DMS 273 treated with DMSO at 0.1 percent for 48 hours (cell line): ENCODE measurements at regions not wholly inside any gene's neighbourhood (a gene's known extent, or its start where the extent isn't known, plus 50 kb on each side); places are given as distances from the start of the nearest gene placed in this dataset.
"Not testable (repeated sequence)": the region's sequence is repeated elsewhere in the genome, so short reads cannot be mapped to it uniquely, and the experiment has no call there.

Experiments used
- DNase-seq: peaks from one replicate; lab custom pipeline; 2025; lab: John Stamatoyannopoulos, UW

DNA sequence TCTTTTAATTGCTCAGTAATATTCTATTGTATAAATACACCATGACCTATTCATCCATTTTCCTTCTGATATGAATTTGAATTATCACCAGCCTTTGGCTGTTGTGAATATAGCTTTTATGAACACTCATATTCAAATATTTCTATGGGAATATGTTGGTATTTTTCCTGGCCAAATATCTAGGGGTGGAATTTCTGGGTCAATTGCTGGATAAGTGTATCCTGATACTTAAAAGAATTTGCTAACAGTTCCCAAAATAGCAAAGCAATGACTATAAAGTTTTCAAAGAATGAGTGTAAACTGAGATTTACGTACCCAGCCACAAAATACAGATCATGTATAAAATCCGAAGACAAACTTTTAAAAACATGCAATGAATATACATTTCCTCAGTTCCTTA lies 148.7 kb upstream of the CLEC14A start:
- DNase-seq: no peak

DNA sequence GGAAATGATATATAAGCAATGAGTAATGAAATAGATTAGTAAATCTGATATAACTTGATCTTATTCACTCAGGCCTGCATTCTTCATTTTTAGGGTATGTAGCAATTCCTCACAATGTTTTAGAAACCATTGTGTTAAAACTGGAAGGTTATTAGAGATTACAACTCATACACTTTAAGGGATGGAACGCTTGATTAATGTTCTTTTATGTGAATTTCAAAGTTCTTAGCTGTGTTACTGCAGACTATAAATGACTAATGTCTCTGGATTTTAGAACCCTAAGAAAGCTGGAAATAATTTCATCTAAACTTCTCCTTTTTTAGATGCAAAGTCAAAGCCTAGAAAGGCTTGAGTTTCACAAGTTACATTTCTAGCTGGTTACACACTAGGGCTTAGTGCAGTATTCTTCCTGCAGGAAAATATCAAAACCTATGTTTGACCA lies 148.2 kb upstream of the CLEC14A start:
- no peak for DNase-seq

DNA sequence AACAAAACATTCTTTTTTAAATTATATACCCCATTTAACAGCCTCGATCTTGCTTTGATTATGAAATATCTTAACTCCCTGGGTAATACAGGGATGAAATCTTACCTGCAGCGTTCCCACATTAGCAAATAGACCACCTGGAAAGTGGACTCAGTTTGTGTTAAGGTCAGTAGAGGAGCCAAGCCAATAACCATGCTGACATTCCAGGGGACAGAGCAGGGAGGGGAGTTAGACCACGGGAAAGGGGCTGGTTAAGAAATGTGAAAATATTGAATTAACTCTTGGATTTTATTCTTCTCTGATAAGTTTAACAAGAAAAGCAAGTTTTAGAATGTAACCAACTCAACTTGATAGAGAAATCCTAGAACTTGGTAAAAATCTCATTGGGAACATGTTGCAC lies 144.9 kb upstream of the CLEC14A start:
- DNase-seq: no peak

DNA sequence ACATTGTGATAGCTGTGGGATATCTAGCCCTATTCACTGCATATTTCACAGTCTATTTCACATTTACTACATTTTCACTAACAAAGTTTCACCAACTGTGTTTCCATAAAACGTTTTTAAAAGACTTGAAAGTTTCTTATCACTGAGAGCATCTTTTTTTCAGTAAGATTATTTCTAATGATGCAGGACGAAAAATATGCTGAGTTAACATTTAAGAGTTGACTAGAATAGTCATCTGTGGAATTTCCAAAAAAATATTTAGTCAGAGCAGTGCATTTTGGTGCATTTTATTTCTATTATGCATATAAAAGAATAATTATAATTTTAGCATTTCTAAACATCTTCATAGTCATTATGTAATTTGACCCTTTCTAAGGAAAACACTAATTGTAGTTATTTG lies 143.8 kb upstream of the CLEC14A start:
- no peak for DNase-seq

DNA sequence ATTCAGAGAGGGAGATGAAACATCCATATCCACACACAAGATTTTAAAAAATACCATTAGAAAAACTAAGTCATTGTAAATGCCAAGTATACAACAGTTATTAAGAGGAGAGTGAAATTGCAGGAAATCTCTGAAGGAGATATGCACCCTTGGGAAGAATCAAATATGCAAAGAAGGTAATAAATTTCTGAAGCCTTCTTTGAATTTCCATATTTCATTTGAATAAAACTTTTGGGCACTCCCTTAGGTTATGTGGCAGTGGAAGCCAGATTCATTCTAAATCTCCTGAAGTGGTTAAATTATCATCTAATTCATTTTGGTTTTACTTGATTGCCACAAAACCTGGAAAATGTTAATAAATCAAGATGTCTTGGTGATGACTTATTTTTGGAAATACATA lies 138.9 kb upstream of the CLEC14A start:
- no peak for DNase-seq

DNA sequence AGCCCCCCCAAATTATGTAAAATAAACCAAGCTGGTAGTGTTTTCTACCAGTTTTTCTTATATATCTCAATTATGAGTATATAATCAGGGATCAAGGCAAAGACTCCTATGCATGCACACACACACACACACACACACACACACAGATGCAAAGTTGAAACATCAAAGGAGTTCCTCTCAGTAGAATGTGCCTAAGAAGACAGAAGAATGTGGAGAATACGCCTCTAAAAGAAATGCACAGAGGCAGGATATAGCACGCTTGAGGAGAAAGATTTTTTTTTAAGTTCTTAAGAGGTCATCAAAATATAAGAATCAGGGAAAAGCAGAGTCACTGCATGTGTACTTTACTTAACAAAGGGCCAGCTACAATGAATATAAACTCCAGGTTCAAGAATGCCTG lies 138.2 kb upstream of the CLEC14A start:
- no peak for DNase-seq

DNA sequence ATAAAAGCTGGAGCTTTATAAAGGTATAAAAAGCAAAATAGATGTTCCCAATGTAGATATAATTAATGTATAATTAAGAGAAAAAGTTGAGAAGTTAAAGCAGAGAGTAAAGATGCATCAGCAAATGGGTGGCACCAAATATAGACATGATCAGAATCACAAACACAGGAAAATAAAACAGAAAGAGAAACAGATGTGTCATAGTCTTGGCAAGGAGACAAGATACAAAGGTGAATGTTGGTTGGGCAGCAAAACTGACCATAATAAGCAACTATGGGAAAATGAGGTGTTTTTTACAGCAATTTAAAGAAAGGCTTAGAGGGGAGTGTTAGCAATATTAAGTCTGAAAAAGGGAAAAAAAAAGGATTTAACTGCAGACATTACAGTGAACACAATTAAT lies 135.4 kb upstream of the CLEC14A start:
- DNase-seq: no peak

DNA sequence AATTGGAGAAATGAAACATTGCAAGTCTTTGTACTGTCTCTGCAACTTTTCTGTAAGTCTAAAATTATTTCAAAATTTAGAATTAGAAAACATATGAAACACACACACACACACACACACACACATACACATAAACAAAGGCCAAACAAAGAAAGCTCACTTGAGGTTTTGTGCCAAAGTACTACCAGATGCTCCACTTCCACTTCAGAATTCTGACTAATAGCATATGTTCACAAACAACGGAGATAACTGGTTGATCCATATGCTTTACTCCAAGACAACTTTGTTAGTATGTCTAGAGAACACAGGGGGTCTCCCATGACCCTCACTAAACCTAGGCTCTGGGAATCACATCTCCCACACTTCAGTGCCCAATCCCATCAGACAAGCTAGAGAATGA lies 133.8 kb upstream of the CLEC14A start:
- peak; percentile 48 for DNase-seq

DNA sequence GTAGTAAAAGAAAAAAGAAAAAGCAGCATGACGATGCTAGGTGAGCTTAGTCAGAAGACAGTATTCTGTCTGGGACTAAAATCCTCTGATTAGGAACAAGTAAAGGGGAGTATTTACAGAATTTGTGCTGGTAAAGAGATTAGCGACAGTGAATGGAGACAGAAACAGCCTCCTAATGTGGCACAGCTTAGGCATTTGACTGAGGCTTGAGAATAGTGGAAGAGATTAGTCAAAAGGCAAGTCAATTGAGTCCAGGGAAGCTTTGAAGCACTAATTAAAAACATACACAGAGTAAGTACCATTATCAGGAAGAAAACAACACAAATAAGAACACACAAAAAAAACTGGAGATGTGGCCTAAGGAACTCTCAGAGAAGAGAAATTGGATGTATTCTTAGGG lies 131.9 kb upstream of the CLEC14A start:
- DNase-seq: no peak

DNA sequence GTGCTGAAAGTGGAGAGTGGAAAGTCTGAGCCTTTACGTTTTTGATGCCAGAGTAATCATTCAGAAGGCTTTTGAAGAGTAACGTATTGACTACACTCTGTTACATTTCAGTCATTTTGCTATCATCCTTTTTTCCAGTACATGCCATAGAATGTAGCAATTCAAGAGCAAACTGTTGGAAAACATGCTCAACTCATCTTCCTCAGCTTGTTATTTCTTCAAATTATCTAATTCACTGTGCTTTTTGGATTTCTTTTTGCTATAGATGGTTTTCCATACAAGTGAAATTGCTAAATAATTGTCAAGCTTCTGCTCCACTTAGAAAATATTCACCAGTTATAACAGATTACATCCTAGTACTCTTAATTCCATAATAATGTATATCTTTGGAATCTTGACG lies 129.9 kb upstream of the CLEC14A start:
- no peak for DNase-seq

DNA sequence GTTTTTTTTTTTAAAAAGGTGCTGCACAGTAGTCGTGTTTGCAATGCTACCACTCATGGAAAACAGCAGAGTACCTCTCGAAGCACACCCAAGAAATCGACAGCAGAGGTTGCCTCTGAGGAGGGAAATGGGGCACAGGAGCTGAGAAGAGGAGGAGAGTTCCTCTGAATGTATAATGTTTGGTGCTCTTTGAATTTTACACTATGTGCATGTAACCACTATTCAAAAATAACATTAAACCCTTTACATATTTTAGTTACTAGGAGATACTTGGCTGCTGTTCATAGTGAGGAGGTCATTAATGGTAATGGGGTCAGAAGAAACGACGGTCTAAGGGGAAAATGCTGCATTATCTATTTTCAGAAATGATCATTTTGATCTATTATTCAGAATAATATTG lies 129.4 kb upstream of the CLEC14A start:
- DNase-seq: no peak

DNA sequence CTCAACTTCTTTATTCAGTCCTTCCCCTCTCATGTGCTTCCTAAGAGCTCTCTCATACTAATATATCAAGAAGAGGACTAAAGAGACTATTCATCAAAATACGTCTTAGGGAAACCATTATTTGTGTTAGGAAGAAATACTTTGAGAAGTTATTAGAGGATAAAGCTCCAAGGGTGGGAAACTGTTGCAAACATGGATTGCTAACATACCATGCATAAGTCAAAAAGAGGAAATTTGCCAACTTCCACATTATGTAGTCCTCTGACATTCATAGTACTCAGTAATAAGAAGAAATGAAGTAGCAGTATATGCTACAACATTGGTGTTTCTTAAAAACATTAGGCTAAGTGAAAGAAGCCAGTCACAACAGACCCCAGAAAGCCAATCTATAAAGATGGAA lies 128.8 kb upstream of the CLEC14A start:
- DNase-seq: no peak

DNA sequence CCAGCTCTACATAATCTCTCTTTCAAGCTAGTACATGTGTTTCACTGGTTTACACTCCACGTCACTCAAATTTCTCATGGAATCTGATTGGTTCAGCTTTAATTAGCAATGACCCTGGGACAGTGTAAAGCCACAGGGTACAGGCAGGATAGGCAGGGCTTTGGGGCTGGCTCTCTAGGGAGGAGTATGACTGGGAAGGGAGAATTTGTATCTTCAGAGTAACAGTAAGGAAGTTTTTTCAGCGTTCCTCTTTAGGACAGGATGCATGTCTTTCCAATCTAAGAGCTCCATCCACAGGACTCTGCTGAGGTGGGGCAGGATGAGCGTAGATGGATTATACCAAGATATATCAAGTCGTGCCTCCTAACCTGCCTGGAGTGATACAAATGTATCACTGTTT lies 112.0 kb upstream of the CLEC14A start:
- DNase-seq: no peak

DNA sequence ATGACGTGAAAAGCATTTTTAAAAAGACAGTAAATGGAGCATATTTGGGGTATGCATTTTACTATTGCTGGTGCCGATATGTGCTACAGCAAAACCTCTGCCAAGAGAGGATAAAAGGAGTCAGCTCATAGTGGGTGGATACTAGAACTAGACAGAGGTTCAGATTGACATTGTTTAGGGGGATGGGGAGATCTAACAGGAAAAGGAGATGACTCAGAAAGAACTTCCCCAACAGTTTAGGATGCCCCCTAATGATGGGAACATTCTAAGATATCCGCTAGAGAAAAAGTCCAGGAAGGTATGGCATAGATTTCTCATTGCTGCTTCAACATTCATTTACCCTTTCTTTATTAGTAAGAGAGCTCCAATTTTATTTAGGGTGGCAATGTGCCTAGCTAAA lies 110.5 kb upstream of the CLEC14A start:
- DNase-seq: no peak

DNA sequence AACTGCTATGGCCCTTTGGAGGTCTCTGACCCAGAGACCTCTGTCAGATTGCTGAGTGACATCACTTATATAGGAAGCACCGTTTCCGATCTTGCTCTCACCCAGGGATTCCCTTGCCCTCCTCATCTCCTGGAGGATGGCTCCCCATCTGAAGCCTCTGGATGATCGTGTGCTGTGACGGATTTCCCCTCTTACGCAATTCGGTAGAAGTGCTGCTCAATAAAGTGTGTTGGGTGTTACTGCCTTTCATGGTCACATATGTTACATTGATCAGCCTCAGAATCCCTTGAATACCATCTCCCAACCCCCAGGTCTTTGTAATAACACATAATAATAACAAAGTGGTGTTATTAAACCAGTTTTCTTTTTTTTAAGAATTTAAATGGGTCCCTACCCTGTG lies 107.3 kb upstream of the CLEC14A start:
- no peak for DNase-seq

DNA sequence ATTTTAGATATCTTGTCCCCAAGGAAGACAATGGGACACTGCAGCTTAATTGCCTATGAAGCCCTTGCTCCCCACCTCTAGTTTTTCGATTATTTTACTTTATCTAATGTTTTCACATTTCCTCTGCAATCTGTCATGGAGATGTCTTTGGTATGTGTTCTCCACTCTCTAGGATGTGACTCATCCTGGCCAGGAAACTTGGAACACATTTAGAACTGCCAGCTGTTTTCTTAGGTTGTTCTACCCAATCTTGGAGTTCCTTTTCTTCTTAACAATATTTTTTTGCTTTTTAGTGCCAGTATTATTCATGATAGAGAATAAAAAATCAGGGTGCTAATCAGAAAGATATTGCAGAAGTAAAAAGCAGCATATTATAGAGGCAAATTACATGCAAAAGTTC lies 101.7 kb upstream of the CLEC14A start:
- no peak for DNase-seq

DNA sequence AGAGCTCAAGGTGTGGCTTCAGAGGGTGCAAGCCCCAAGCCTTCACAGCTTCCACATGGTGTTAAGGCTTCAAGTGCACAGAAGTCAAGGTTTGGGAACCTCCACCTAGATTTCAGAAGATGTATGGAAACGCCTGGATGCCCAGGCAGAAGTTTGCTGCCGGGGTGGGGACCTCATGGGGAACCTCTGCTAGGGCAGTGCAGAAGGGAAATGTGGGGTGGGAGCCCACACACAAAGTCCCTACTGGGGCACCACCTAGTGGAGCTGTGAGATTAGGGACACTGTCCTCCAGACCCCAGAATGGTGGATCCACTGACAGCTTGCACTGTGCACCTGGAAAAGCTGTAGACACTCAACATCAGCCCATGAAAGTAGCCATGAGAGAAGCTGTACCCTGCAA lies 99.6 kb upstream of the CLEC14A start:
- DNase-seq: not testable (repeated sequence)

DNA sequence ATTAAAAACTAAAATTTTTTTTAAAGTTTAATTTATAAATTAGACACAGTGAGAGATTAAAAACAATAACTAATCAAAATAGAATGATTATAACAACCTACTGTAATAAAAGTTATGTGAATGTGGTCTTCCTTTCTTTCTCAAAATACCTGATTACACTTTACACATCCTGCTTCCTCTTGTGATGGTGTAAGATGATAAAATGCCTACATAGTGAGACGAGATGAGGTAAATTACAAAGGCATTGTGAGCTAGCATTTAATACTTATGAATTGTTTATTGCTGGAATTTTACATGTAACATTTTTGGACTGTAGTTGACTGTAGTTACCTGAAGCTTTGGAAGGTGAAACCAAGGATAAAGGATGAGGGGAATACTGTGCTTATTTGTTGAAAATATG lies 94.2 kb upstream of the CLEC14A start:
- DNase-seq: no peak

DNA sequence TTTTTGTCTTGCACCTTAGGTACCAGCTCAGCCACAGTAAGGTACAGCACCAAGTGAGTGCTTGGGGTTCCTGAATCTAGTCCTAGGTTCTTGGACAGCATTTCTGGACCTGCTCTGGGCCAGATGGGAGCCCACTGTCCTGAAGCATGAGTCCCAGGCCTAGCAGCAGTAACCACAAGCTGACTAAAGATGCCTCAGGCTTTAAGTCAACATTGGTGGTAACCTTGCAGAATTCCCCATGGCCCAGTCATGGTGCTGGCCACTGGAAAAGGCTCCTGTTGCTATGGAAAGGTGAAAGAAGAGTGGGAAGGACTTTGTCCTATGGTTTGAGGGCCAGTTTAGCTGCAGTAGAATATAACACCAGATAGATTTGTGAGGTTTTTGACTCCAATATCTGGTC lies 86.9 kb upstream of the CLEC14A start:
- DNase-seq: no peak

DNA sequence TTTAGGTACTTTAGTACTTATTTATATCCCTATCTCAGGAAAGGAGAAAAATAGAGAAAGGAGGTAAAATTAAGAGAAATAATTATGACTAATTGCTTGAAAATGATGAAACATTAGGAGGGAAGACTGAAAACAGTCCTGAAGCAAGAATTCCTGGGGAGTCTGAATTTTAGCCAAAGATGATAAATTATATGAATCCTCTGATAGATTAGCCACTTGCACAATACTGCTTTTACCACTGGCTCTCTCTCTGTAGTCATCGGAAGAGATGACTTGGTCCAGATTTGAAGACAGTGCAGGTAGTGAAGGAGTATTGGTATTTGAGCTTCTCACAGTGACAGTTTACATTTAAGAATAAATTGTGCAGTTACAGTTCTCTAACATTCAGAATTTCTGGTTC lies 83.8 kb upstream of the CLEC14A start:
- no peak for DNase-seq

DNA sequence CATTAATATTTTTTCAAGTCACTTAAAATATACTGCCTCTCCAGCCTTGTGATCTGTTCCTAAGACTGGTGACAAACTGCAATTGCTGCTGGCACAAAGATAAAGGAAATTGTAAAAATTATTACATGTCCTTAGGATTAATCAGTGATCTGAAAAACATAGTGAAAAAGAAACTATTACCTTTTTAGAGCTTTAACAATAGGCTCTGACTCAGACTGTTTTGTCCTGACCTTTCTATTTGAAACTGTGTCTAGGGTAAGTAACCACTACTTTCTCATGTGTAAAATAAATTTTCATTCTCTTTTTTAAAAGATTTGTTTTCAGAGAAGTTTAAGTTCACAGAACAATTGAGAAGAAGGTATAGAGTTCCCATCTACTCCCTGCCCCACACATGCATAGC lies 80.4 kb upstream of the CLEC14A start:
- DNase-seq: no peak

DNA sequence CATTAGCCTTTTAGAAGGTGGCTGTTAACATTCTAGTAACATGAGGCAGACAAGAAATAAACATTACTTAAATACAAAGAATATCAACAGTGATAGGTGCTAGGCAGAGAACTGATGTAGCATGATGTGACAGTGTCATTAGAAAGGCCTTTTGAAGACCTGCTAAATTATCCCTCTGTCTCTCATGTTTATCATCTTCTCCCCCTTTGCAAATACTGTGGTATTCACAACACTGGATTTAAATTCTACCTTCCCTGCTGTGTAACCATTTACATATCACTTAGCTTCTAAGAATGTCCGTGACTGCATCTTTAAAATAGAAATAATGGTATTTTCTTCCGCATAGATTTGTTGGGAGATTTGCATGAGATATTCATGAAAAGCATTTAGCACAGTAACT lies 74.4 kb upstream of the CLEC14A start:
- no peak for DNase-seq

DNA sequence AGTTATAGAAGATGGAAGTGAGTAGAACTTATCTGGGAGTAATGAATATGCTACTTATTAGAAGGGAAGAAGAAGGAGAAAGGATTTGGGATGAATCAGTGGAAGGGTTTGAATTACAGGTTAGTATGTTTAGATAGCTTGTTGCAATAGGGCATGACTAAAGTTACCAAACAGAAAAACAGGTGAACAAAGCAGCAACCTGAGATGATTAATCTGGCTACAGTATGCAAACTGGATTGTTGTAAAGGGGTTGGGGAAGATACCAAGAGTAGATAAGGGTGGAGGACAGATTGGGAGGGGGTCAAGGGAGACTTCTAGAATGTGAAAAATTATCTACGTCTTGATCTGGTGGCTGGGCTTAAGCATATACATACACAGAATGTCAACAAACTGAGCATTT lies 73.4 kb upstream of the CLEC14A start:
- no peak for DNase-seq

DNA sequence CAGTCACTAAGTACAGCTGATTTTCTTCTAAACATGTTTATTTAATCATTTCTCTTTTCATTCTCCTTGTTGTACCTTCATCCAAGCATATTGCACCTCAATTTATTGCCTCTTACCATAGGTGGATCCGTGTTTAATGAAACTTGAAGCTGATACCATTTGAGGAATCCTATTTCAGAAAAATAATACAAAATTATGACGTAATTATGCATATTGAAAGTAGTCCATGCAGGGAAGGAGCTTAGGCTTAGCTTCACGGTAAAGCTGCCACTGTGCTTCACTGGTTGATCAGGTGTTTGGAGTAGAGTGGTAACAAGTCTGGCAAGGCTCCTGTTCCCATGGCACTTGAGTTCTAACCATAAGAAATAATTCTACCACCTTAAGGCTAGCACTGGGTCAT lies 61.0 kb upstream of the CLEC14A start:
- DNase-seq: no peak

DNA sequence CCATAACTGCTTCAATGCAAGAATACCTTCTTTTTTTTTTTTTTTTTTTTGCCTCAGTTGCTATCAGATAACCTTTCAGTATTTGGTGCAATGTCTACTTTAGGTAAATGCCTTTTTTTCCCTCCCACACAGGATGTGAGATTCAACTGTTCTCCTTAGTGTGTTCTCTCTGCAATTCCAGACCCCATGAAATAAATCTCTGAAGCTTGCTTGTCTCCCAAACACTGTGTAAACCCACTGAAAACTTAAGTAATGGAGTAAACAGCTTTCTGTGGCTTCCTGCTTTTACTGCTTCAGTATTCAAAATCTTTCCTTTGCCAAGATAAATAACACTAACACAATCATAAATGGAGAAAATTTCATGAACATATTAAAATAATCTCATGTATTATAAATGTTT lies 55.8 kb upstream of the CLEC14A start:
- no peak for DNase-seq
